HepG2 (cell line): ENCODE measurements at regions not wholly inside any gene's neighbourhood (a gene's known extent, or its start where the extent isn't known, plus 50 kb on each side); places are given as distances from the start of the nearest gene placed in this dataset.
A peak's percentile ranks its signal among the peaks of the same experiment; 100 is the strongest.

ENCODE experiments used
- EED ChIP-seq: sonication (generic); formaldehyde crosslinking; IDR thresholded peaks from 2 replicates; pipeline ENCODE4 v1.5.0; 2020; ENCODE audit warnings: mild to moderate bottlenecking, missing genetic modification reagents
- IRX3 ChIP-seq: sonication (generic); formaldehyde crosslinking; IDR thresholded peaks from 2 replicates; pipeline ENCODE4 v1.8.1; 2023; ENCODE audit warnings: mild to moderate bottlenecking, low read depth, missing genetic modification reagents, borderline replicate concordance
- KLF9 ChIP-seq: IDR thresholded peaks from 2 replicates; pipeline ENCODE4 v1.6.1; 2016; ENCODE audit warnings: low read depth
- POGK ChIP-seq: sonication (generic); formaldehyde crosslinking; conservative IDR thresholded peaks from 2 replicates; pipeline ENCODE4 v1.8.0; 2022; ENCODE audit warnings: mild to moderate bottlenecking, moderate library complexity, missing genetic modification reagents
- RFX3 ChIP-seq: IDR thresholded peaks from 2 replicates; pipeline ENCODE4 v1.6.1; 2016; ENCODE audit warnings: missing biosample characterization, missing genetic modification reagents
- ZFP1 ChIP-seq: IDR thresholded peaks from 2 replicates; pipeline ENCODE4 v1.6.1; 2016
- ZNF292 ChIP-seq: sonication (generic); formaldehyde crosslinking; IDR thresholded peaks from 2 replicates; pipeline ENCODE4 v1.8.1; 2022; ENCODE audit warnings: mild to moderate bottlenecking, low read depth, missing genetic modification reagents, borderline replicate concordance
- ZNF33B ChIP-seq: sonication (generic); formaldehyde crosslinking; IDR thresholded peaks from 2 replicates; pipeline ENCODE4 v1.5.1; 2020; ENCODE audit warnings: mild to moderate bottlenecking, missing genetic modification reagents
- ZNF549 ChIP-seq: sonication (generic); formaldehyde crosslinking; IDR thresholded peaks from 2 replicates; pipeline ENCODE4 v1.5.0; 2020; ENCODE audit warnings: missing genetic modification reagents
- ZNF567 ChIP-seq: sonication (generic); formaldehyde crosslinking; IDR thresholded peaks from 2 replicates; pipeline ENCODE4 v1.8.1; 2023; ENCODE audit warnings: mild to moderate bottlenecking, missing genetic modification reagents, borderline replicate concordance
- ZNF605 ChIP-seq: sonication (generic); formaldehyde crosslinking; IDR thresholded peaks from 2 replicates; pipeline ENCODE4 v1.8.0; 2022; ENCODE audit warnings: mild to moderate bottlenecking, missing genetic modification reagents
- ZNF674 ChIP-seq: sonication (generic); formaldehyde crosslinking; IDR thresholded peaks from 2 replicates; pipeline ENCODE4 v1.5.0; 2020; ENCODE audit warnings: low read depth, mild to moderate bottlenecking, missing genetic modification reagents
- ZNF749 ChIP-seq: sonication (generic); formaldehyde crosslinking; IDR thresholded peaks from 2 replicates; pipeline ENCODE4 v1.8.0; 2022; ENCODE audit warnings: mild to moderate bottlenecking, missing genetic modification reagents, moderate library complexity, borderline replicate concordance
- ZNF879 ChIP-seq: sonication (generic); formaldehyde crosslinking; IDR thresholded peaks from 2 replicates; pipeline ENCODE4 v1.8.1; 2023; ENCODE audit warnings: missing genetic modification reagents
- TF ChIP-seq, protein P1 (sequence below), 2 experiments: sonication (generic) in 1 of 2; formaldehyde crosslinking in 1 of 2; IDR thresholded peaks; 2 replicates each; pipeline versions ENCODE4 v1.6.1 to v1.9.0; 2014 to 2022; ENCODE audit warnings: antibody characterized with exemption in 1 of 2, borderline replicate concordance in 1 of 2, inconsistent platforms in 1 of 2, low read depth in 1 of 2, missing genetic modification reagents in 1 of 2
- TF ChIP-seq, protein P2 (sequence below): sonication (generic); formaldehyde crosslinking; IDR thresholded peaks from 2 replicates; pipeline ENCODE4 v1.4.0; 2020; ENCODE audit warnings: low read depth, mild to moderate bottlenecking, missing genetic modification reagents
- TF ChIP-seq, protein P3 (sequence below): IDR thresholded peaks from 2 replicates; pipeline ENCODE4 v1.4.0; 2020; ENCODE audit warnings: mild to moderate bottlenecking, missing genetic modification reagents

DNA sequence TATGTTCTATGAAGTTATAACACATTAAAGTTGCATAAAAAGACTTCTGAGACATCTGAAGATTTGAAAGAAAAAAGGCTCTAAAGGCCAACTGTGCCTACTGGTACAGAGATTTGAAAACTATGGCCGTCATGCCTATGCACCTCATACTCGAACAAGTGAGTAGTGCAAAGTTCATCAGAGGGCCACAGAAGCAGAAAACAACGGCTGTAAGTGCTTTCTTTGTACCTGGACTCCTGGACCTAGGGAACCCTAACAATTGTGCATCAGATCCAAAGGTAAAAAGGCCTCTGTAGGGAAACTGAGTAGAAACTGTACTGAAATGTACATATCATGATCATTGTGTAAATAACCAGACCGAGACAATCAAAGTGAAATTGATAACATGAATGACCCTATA is 230.4 kb upstream of the CHST9 start (continued):
- TF ChIP-seq, protein P1, sequence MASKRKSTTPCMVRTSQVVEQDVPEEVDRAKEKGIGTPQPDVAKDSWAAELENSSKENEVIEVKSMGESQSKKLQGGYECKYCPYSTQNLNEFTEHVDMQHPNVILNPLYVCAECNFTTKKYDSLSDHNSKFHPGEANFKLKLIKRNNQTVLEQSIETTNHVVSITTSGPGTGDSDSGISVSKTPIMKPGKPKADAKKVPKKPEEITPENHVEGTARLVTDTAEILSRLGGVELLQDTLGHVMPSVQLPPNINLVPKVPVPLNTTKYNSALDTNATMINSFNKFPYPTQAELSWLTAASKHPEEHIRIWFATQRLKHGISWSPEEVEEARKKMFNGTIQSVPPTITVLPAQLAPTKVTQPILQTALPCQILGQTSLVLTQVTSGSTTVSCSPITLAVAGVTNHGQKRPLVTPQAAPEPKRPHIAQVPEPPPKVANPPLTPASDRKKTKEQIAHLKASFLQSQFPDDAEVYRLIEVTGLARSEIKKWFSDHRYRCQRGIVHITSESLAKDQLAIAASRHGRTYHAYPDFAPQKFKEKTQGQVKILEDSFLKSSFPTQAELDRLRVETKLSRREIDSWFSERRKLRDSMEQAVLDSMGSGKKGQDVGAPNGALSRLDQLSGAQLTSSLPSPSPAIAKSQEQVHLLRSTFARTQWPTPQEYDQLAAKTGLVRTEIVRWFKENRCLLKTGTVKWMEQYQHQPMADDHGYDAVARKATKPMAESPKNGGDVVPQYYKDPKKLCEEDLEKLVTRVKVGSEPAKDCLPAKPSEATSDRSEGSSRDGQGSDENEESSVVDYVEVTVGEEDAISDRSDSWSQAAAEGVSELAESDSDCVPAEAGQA (IDR thresholded peaks at IDR 0.05; ENCODE audit: low read depth): no peak
- TF ChIP-seq, protein P1 (CRISPR knock-in tag; IDR thresholded peaks at IDR 0.05; ENCODE audit: borderline replicate concordance): no peak
- TF ChIP-seq ZNF567 (CRISPR knock-in tag): no peak
- no peak for TF ChIP-seq IRX3 (CRISPR knock-in tag)
- TF ChIP-seq EED (CRISPR knock-in tag): no peak
- TF ChIP-seq ZNF674: no peak
- no peak for TF ChIP-seq KLF9
- TF ChIP-seq, protein P2, sequence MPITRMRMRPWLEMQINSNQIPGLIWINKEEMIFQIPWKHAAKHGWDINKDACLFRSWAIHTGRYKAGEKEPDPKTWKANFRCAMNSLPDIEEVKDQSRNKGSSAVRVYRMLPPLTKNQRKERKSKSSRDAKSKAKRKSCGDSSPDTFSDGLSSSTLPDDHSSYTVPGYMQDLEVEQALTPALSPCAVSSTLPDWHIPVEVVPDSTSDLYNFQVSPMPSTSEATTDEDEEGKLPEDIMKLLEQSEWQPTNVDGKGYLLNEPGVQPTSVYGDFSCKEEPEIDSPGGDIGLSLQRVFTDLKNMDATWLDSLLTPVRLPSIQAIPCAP (CRISPR knock-in tag): no peak
- TF ChIP-seq RFX3 (CRISPR knock-in tag): no peak
- TF ChIP-seq ZNF292: no peak
- no peak for TF ChIP-seq ZNF749 (CRISPR knock-in tag)
- TF ChIP-seq ZNF549 (CRISPR knock-in tag): no peak
- no peak for TF ChIP-seq ZNF33B (CRISPR knock-in tag)
- TF ChIP-seq ZNF879 (CRISPR knock-in tag): no peak
- TF ChIP-seq, protein P3, sequence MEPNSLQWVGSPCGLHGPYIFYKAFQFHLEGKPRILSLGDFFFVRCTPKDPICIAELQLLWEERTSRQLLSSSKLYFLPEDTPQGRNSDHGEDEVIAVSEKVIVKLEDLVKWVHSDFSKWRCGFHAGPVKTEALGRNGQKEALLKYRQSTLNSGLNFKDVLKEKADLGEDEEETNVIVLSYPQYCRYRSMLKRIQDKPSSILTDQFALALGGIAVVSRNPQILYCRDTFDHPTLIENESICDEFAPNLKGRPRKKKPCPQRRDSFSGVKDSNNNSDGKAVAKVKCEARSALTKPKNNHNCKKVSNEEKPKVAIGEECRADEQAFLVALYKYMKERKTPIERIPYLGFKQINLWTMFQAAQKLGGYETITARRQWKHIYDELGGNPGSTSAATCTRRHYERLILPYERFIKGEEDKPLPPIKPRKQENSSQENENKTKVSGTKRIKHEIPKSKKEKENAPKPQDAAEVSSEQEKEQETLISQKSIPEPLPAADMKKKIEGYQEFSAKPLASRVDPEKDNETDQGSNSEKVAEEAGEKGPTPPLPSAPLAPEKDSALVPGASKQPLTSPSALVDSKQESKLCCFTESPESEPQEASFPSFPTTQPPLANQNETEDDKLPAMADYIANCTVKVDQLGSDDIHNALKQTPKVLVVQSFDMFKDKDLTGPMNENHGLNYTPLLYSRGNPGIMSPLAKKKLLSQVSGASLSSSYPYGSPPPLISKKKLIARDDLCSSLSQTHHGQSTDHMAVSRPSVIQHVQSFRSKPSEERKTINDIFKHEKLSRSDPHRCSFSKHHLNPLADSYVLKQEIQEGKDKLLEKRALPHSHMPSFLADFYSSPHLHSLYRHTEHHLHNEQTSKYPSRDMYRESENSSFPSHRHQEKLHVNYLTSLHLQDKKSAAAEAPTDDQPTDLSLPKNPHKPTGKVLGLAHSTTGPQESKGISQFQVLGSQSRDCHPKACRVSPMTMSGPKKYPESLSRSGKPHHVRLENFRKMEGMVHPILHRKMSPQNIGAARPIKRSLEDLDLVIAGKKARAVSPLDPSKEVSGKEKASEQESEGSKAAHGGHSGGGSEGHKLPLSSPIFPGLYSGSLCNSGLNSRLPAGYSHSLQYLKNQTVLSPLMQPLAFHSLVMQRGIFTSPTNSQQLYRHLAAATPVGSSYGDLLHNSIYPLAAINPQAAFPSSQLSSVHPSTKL (CRISPR knock-in tag): peak; percentile 36; the same call in 1 of the 2 replicates
- no peak for TF ChIP-seq POGK (CRISPR knock-in tag)
- no peak for TF ChIP-seq ZNF605 (CRISPR knock-in tag)
- TF ChIP-seq ZFP1: no peak
